ENCODE measurements at regions not wholly inside any gene's neighbourhood (a gene's known extent, or its start where the extent isn't known, plus 50 kb on each side); places are given as distances from the start of the nearest gene placed in this dataset.
"Not testable (repeated sequence)": the region's sequence is repeated elsewhere in the genome, so short reads cannot be mapped to it uniquely, and the experiment has no call there.

- TF ChIP-seq EZH2phosphoT487 (IDR thresholded peaks at IDR 0.05; ENCODE audit: borderline replicate concordance, low read length): no peak
- no peak for TF ChIP-seq CTCF (IDR thresholded peaks at IDR 0.05; ENCODE audit: low read depth, low read length, poor library complexity, severe bottlenecking)
- no peaks in the 10 kb centered on the region for H3K79me2 ChIP-seq (ENCODE audit: control insufficient read depth, low read length)
- H3F3A ChIP-seq (ENCODE audit: control insufficient read depth, insufficient read depth): no peaks in the 10 kb centered on the region
- no peaks in the 10 kb centered on the region for H3K4me1 ChIP-seq (ENCODE audit: control insufficient read depth, low read length)
- no peaks in the 10 kb centered on the region for H4K20me1 ChIP-seq (ENCODE audit: control insufficient read depth, insufficient read depth, low read depth, low read length)
- no peak overlapping the region for H3K4me3 ChIP-seq (ENCODE audit: low read length)
- H3K4me2 ChIP-seq (ENCODE audit: low read length): no peak overlapping the region
- no peak overlapping the region for H3K27ac ChIP-seq (ENCODE audit: low read depth, low read length)
- no peaks in the 10 kb centered on the region for H3K9me3 ChIP-seq (ENCODE audit: control insufficient read depth, insufficient read depth, low read length)
- no peaks in the 10 kb centered on the region for H3K36me3 ChIP-seq (ENCODE audit: control insufficient read depth, low read length)
- H3K27me3 ChIP-seq (ENCODE audit: control insufficient read depth, low read length): no peaks in the 10 kb centered on the region
- H3K9me2 ChIP-seq (replicated peaks; ENCODE audit: control insufficient read depth, low read length): no peaks in the 10 kb centered on the region
These were observed 420.2 kb upstream of the AKR1E2 start for GRCh38 chr10:4405828-4406227.

- no peak for TF ChIP-seq CTCF (IDR thresholded peaks at IDR 0.05; ENCODE audit: low read depth, low read length, poor library complexity, severe bottlenecking)
- no peak for TF ChIP-seq EZH2phosphoT487 (IDR thresholded peaks at IDR 0.05; ENCODE audit: borderline replicate concordance, low read length)
- Histone ChIP-seq H3K36me3 (ENCODE audit: control insufficient read depth, low read length) (no peaks in the 10 kb centered on the region), H3K9me2 (replicated peaks; ENCODE audit: control insufficient read depth, low read length) (no peaks in the 10 kb centered on the region), H3K4me3 (ENCODE audit: low read length) (no peak overlapping the region), H3K9me3 (ENCODE audit: control insufficient read depth, insufficient read depth, low read length) (no peaks in the 10 kb centered on the region), H3K79me2 (ENCODE audit: control insufficient read depth, low read length) (no peaks in the 10 kb centered on the region), H3F3A (ENCODE audit: control insufficient read depth, insufficient read depth) (no peaks in the 10 kb centered on the region), H4K20me1 (ENCODE audit: control insufficient read depth, insufficient read depth, low read depth, low read length) (no peaks in the 10 kb centered on the region), H3K27ac (ENCODE audit: low read depth, low read length) (no peak overlapping the region), H3K27me3 (ENCODE audit: control insufficient read depth, low read length) (no peaks in the 10 kb centered on the region), H3K4me2 (ENCODE audit: low read length) (no peak overlapping the region), H3K4me1 (ENCODE audit: control insufficient read depth, low read length) (no peaks in the 10 kb centered on the region)
These were observed 422.3 kb upstream of the AKR1E2 start for GRCh38 chr10:4403638-4404252.

- H4K20me1 ChIP-seq (ENCODE audit: control insufficient read depth, insufficient read depth, low read depth, low read length); H3K36me3 ChIP-seq (ENCODE audit: control insufficient read depth, low read length); H3K4me2 ChIP-seq (ENCODE audit: low read length); H3K27me3 ChIP-seq (ENCODE audit: control insufficient read depth, low read length); H3K79me2 ChIP-seq (ENCODE audit: control insufficient read depth, low read length); H3K4me3 ChIP-seq (ENCODE audit: low read length); H3F3A ChIP-seq (ENCODE audit: control insufficient read depth, insufficient read depth); H3K27ac ChIP-seq (ENCODE audit: low read depth, low read length); H3K9me2 ChIP-seq (replicated peaks; ENCODE audit: control insufficient read depth, low read length); H3K9me3 ChIP-seq (ENCODE audit: control insufficient read depth, insufficient read depth, low read length); H3K4me1 ChIP-seq (ENCODE audit: control insufficient read depth, low read length): not testable (repeated sequence)
These were observed 424.9 kb upstream of the AKR1E2 start for GRCh38 chr10:4401080-4401479.

GRCh38 chr10:4399556-4399955 is 426.5 kb upstream of the AKR1E2 start:
- no peaks in the 10 kb centered on the region for H3F3A ChIP-seq (ENCODE audit: control insufficient read depth, insufficient read depth)

More at GRCh38 chr10:4399556-4399955, 426.5 kb upstream of the AKR1E2 start:
- Histone ChIP-seq H3K4me3 (ENCODE audit: low read length) (no peak overlapping the region), H3K9me3 (ENCODE audit: control insufficient read depth, insufficient read depth, low read length) (no peaks in the 10 kb centered on the region), H3K4me2 (ENCODE audit: low read length) (no peak overlapping the region), H3K9me2 (replicated peaks; ENCODE audit: control insufficient read depth, low read length) (no peaks in the 10 kb centered on the region), H3K79me2 (ENCODE audit: control insufficient read depth, low read length) (no peaks in the 10 kb centered on the region), H4K20me1 (ENCODE audit: control insufficient read depth, insufficient read depth, low read depth, low read length) (no peaks in the 10 kb centered on the region), H3K4me1 (ENCODE audit: control insufficient read depth, low read length) (no peaks in the 10 kb centered on the region), H3K27me3 (ENCODE audit: control insufficient read depth, low read length) (no peaks in the 10 kb centered on the region), H3K36me3 (ENCODE audit: control insufficient read depth, low read length) (no peaks in the 10 kb centered on the region), H3K27ac (ENCODE audit: low read depth, low read length) (no peak overlapping the region)
- TF ChIP-seq CTCF (IDR thresholded peaks at IDR 0.05; ENCODE audit: low read depth, low read length, poor library complexity, severe bottlenecking) (no peak), EZH2phosphoT487 (IDR thresholded peaks at IDR 0.05; ENCODE audit: borderline replicate concordance, low read length) (no peak)
